ENCODE measurements at regions not wholly inside any gene's neighbourhood (a gene's known extent, or its start where the extent isn't known, plus 50 kb on each side); places are given as distances from the start of the nearest gene placed in this dataset.

DNA sequence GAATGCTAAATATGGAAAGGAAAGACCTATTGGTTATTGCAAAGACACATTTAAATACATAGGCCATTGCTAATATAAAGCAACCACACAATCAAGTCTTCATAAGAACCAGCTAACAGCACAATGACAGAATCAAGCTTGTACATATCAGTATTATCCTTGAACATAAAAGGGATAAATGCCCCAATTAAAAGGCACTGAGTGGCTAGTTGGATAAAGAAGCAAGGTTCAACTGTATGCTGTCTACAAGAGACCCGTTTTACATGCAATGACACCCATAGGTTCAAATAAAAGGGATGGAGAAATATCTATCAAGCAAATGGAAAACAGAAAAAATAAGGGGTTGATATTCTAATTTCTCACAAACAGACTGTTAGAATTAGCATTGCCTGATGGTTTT lies 706.1 kb downstream of the EPHA3 start:
- H3K9me1 ChIP-seq (replicated peaks; ENCODE audit: control insufficient read depth, extremely low read depth, insufficient read depth, low read length): no peaks in the 10 kb centered on the region
- POLR2A ChIA-PET: no interaction called here
- CTCF ChIA-PET: no interaction called here
- H3K36me3 ChIP-seq (ENCODE audit: control insufficient read depth in 2 of 2, extremely low read depth in 1 of 2, insufficient read depth in 2 of 2, low read length in 2 of 2): no peaks in the 10 kb centered on the region
- H3K4me3 ChIP-seq (replicated peaks in 1 of 3; ENCODE audit: insufficient read depth in 1 of 3, low read depth in 1 of 3, low read length in 3 of 3): no peak overlapping the region
- no peaks in the 10 kb centered on the region for H3K4me1 ChIP-seq (ENCODE audit: control insufficient read depth, extremely low read depth, insufficient read depth, low read length)
- dilution Hi-C loops (cut with MboI; ENCODE audit: extremely low pct_ligation_motif_present, low sequenced_read_pairs) (no loop called here), intact Hi-C loops (cut with micrococcal nuclease) (no loop called here)
- H2AFZ ChIP-seq (ENCODE audit: low read depth, low read length): no peak overlapping the region
- no peak overlapping the region for H3K27ac ChIP-seq (ENCODE audit: insufficient read depth, low read depth, low read length)
- H3K4me2 ChIP-seq (ENCODE audit: insufficient read depth, low read length): no peak overlapping the region
- TF ChIP-seq GATA2 (IDR thresholded peaks at IDR 0.05; ENCODE audit: insufficient read depth, insufficient read length, low read depth, low read length) (no peak), JUN (IDR thresholded peaks at IDR 0.05; ENCODE audit: borderline replicate concordance, insufficient read depth, insufficient read length, low read depth) (no peak), POLR2A (IDR thresholded peaks at IDR 0.05; ENCODE audit: low read depth, low read length) (no peak), POLR2AphosphoS5 (IDR thresholded peaks at IDR 0.05; ENCODE audit: insufficient read depth, low read depth, low read length) (no peak), FOS (IDR thresholded peaks at IDR 0.05; ENCODE audit: borderline replicate concordance, insufficient read depth, low read length) (no peak), MYC (IDR thresholded peaks at IDR 0.05; ENCODE audit: low read depth, low read length) (no peak), EZH2 (IDR thresholded peaks at IDR 0.05; ENCODE audit: borderline replicate concordance, low read depth, low read length, severe bottlenecking) (no peak)
- TF ChIP-seq, protein P1, sequence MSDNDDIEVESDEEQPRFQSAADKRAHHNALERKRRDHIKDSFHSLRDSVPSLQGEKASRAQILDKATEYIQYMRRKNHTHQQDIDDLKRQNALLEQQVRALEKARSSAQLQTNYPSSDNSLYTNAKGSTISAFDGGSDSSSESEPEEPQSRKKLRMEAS (IDR thresholded peaks at IDR 0.05; ENCODE audit: insufficient read depth, insufficient read length): no peak
- TF ChIP-seq, protein P2, sequence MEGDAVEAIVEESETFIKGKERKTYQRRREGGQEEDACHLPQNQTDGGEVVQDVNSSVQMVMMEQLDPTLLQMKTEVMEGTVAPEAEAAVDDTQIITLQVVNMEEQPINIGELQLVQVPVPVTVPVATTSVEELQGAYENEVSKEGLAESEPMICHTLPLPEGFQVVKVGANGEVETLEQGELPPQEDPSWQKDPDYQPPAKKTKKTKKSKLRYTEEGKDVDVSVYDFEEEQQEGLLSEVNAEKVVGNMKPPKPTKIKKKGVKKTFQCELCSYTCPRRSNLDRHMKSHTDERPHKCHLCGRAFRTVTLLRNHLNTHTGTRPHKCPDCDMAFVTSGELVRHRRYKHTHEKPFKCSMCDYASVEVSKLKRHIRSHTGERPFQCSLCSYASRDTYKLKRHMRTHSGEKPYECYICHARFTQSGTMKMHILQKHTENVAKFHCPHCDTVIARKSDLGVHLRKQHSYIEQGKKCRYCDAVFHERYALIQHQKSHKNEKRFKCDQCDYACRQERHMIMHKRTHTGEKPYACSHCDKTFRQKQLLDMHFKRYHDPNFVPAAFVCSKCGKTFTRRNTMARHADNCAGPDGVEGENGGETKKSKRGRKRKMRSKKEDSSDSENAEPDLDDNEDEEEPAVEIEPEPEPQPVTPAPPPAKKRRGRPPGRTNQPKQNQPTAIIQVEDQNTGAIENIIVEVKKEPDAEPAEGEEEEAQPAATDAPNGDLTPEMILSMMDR (IDR thresholded peaks at IDR 0.05; ENCODE audit: extremely low read depth in 1 of 2, insufficient read depth in 1 of 2, low read depth in 1 of 2, low read length in 2 of 2): no peak
- peaks cover 9% of the 10 kb centered on the region for H3K9me3 ChIP-seq (replicated peaks; ENCODE audit: control insufficient read depth, insufficient read depth, low read length)
- H4K20me1 ChIP-seq (replicated peaks; ENCODE audit: control insufficient read depth, extremely low read depth, insufficient read depth, low read length): no peaks in the 10 kb centered on the region
- H3K27me3 ChIP-seq (ENCODE audit: control insufficient read depth in 2 of 2, insufficient read depth in 2 of 2, low read length in 2 of 2): no peaks in the 10 kb centered on the region
- no TSS peak for BruUV-seq (replicated peaks)
- DNase-seq (ENCODE audit: low read depth, low spot score) (no peak), FAIRE-seq (no peak)
- no peaks in the 10 kb centered on the region for H3K79me2 ChIP-seq (ENCODE audit: control insufficient read depth, insufficient read depth, low read length)
- no peak overlapping the region for H3K9ac ChIP-seq (replicated peaks; ENCODE audit: extremely low read depth, insufficient read depth, low read length)

Measured in endothelial cell of umbilical vein (primary cell).